ENCODE measurements at regions not wholly inside any gene's neighbourhood (a gene's known extent, or its start where the extent isn't known, plus 50 kb on each side); places are given as distances from the start of the nearest gene placed in this dataset.

GRCh38 chr12:82108615-82109014 is 249.6 kb downstream of the CCDC59 start:
- H3K36me3 ChIP-seq (ENCODE audit: control insufficient read depth, insufficient read depth, low read length): no peaks in the 10 kb centered on the region
- no peak overlapping the region for H3K27ac ChIP-seq (ENCODE audit: low read depth, low read length)
- H3K27me3 ChIP-seq (ENCODE audit: control insufficient read depth, insufficient read depth, low read length): no peaks in the 10 kb centered on the region
- H3K4me3 ChIP-seq (ENCODE audit: low read depth, low read length): no peak overlapping the region
- H3K9ac ChIP-seq (ENCODE audit: low read length): no peak overlapping the region
- no peaks in the 10 kb centered on the region for H3K9me3 ChIP-seq (ENCODE audit: control insufficient read depth, insufficient read depth, low read depth, low read length)
- no peaks in the 10 kb centered on the region for H3K4me1 ChIP-seq (ENCODE audit: control insufficient read depth, insufficient read depth, low read length)

GRCh38 chr12:82099216-82099615 is 259.0 kb downstream of the CCDC59 start:
- H3K27ac ChIP-seq (ENCODE audit: low read depth, low read length): no peak overlapping the region
- no peaks in the 10 kb centered on the region for H3K27me3 ChIP-seq (ENCODE audit: control insufficient read depth, insufficient read depth, low read length)
- H3K9ac ChIP-seq (ENCODE audit: low read length): no peak overlapping the region
- peaks cover 9% of the 10 kb centered on the region; the same call in 1 of the 2 replicates for H3K4me1 ChIP-seq (ENCODE audit: control insufficient read depth, insufficient read depth, low read length)
- H3K4me3 ChIP-seq (ENCODE audit: low read depth, low read length): no peak overlapping the region
- no peaks in the 10 kb centered on the region for H3K9me3 ChIP-seq (ENCODE audit: control insufficient read depth, insufficient read depth, low read depth, low read length)
- no peaks in the 10 kb centered on the region for H3K36me3 ChIP-seq (ENCODE audit: control insufficient read depth, insufficient read depth, low read length)

- Histone ChIP-seq H3K4me1 (ENCODE audit: control insufficient read depth, insufficient read depth, low read length) (peaks cover 9% of the 10 kb centered on the region; the same call in 1 of the 2 replicates), H3K9ac (ENCODE audit: low read length) (no peak overlapping the region), H3K9me3 (ENCODE audit: control insufficient read depth, insufficient read depth, low read depth, low read length) (no peaks in the 10 kb centered on the region), H3K27me3 (ENCODE audit: control insufficient read depth, insufficient read depth, low read length) (no peaks in the 10 kb centered on the region), H3K36me3 (ENCODE audit: control insufficient read depth, insufficient read depth, low read length) (no peaks in the 10 kb centered on the region), H3K4me3 (ENCODE audit: low read depth, low read length) (no peak overlapping the region), H3K27ac (ENCODE audit: low read depth, low read length) (no peak overlapping the region)
These were observed 260.3 kb downstream of the CCDC59 start for GRCh38 chr12:82097877-82098276.

GRCh38 chr12:82097438-82097837 is 260.7 kb downstream of the CCDC59 start:
- no peaks in the 10 kb centered on the region for H3K9me3 ChIP-seq (ENCODE audit: control insufficient read depth, insufficient read depth, low read depth, low read length)
- H3K4me3 ChIP-seq (ENCODE audit: low read depth, low read length): no peak overlapping the region
- H3K4me1 ChIP-seq (ENCODE audit: control insufficient read depth, insufficient read depth, low read length): peaks cover 9% of the 10 kb centered on the region; the same call in 1 of the 2 replicates
- no peak overlapping the region for H3K9ac ChIP-seq (ENCODE audit: low read length)
- H3K27me3 ChIP-seq (ENCODE audit: control insufficient read depth, insufficient read depth, low read length): no peaks in the 10 kb centered on the region
- no peaks in the 10 kb centered on the region for H3K36me3 ChIP-seq (ENCODE audit: control insufficient read depth, insufficient read depth, low read length)
- H3K27ac ChIP-seq (ENCODE audit: low read depth, low read length): no peak overlapping the region

- no peak overlapping the region for H3K4me3 ChIP-seq (ENCODE audit: low read depth, low read length)
- no peak overlapping the region for H3K9ac ChIP-seq (ENCODE audit: low read length)
- no peaks in the 10 kb centered on the region for H3K4me1 ChIP-seq (ENCODE audit: control insufficient read depth, insufficient read depth, low read length)
- H3K36me3 ChIP-seq (ENCODE audit: control insufficient read depth, insufficient read depth, low read length): no peaks in the 10 kb centered on the region
- H3K9me3 ChIP-seq (ENCODE audit: control insufficient read depth, insufficient read depth, low read depth, low read length): no peaks in the 10 kb centered on the region; the same call in 1 of the 2 replicates
- H3K27ac ChIP-seq (ENCODE audit: low read depth, low read length): no peak overlapping the region
- H3K27me3 ChIP-seq (ENCODE audit: control insufficient read depth, insufficient read depth, low read length): no peaks in the 10 kb centered on the region
These were observed 268.0 kb downstream of the CCDC59 start for GRCh38 chr12:82090165-82090564.

GRCh38 chr12:82089369-82090121 is 268.6 kb downstream of the CCDC59 start:
- no peak overlapping the region for H3K9ac ChIP-seq (ENCODE audit: low read length)
- H3K27me3 ChIP-seq (ENCODE audit: control insufficient read depth, insufficient read depth, low read length): no peaks in the 10 kb centered on the region
- no peak overlapping the region for H3K27ac ChIP-seq (ENCODE audit: low read depth, low read length)
- H3K36me3 ChIP-seq (ENCODE audit: control insufficient read depth, insufficient read depth, low read length): no peaks in the 10 kb centered on the region
- no peaks in the 10 kb centered on the region for H3K4me1 ChIP-seq (ENCODE audit: control insufficient read depth, insufficient read depth, low read length)
- H3K4me3 ChIP-seq (ENCODE audit: low read depth, low read length): no peak overlapping the region
- H3K9me3 ChIP-seq (ENCODE audit: control insufficient read depth, insufficient read depth, low read depth, low read length): no peaks in the 10 kb centered on the region; the same call in 1 of the 2 replicates

- no peaks in the 10 kb centered on the region for H3K27me3 ChIP-seq (ENCODE audit: control insufficient read depth, insufficient read depth, low read length)
- H3K4me1 ChIP-seq (ENCODE audit: control insufficient read depth, insufficient read depth, low read length): no peaks in the 10 kb centered on the region
- no peaks in the 10 kb centered on the region for H3K36me3 ChIP-seq (ENCODE audit: control insufficient read depth, insufficient read depth, low read length)
- H3K27ac ChIP-seq (ENCODE audit: low read depth, low read length): no peak overlapping the region
- no peaks in the 10 kb centered on the region; the same call in 1 of the 2 replicates for H3K9me3 ChIP-seq (ENCODE audit: control insufficient read depth, insufficient read depth, low read depth, low read length)
- no peak overlapping the region for H3K9ac ChIP-seq (ENCODE audit: low read length)
- H3K4me3 ChIP-seq (ENCODE audit: low read depth, low read length): no peak overlapping the region
These were observed 275.7 kb downstream of the CCDC59 start for GRCh38 chr12:82082501-82082900.

- no peak overlapping the region for H3K4me3 ChIP-seq (ENCODE audit: low read depth, low read length)
- H3K9ac ChIP-seq (ENCODE audit: low read length): no peak overlapping the region
- H3K27ac ChIP-seq (ENCODE audit: low read depth, low read length): no peak overlapping the region
- H3K27me3 ChIP-seq (ENCODE audit: control insufficient read depth, insufficient read depth, low read length): no peaks in the 10 kb centered on the region
- no peaks in the 10 kb centered on the region; the same call in 1 of the 2 replicates for H3K4me1 ChIP-seq (ENCODE audit: control insufficient read depth, insufficient read depth, low read length)
- H3K9me3 ChIP-seq (ENCODE audit: control insufficient read depth, insufficient read depth, low read depth, low read length): no peaks in the 10 kb centered on the region
- H3K36me3 ChIP-seq (ENCODE audit: control insufficient read depth, insufficient read depth, low read length): no peaks in the 10 kb centered on the region
These were observed 288.2 kb downstream of the CCDC59 start for GRCh38 chr12:82069931-82070514.

- Histone ChIP-seq H3K36me3 (ENCODE audit: control insufficient read depth, insufficient read depth, low read length) (no peaks in the 10 kb centered on the region), H3K4me3 (ENCODE audit: low read depth, low read length) (no peak overlapping the region), H3K27ac (ENCODE audit: low read depth, low read length) (no peak overlapping the region), H3K9ac (ENCODE audit: low read length) (no peak overlapping the region), H3K4me1 (ENCODE audit: control insufficient read depth, insufficient read depth, low read length) (no peaks in the 10 kb centered on the region), H3K27me3 (ENCODE audit: control insufficient read depth, insufficient read depth, low read length) (no peaks in the 10 kb centered on the region), H3K9me3 (ENCODE audit: control insufficient read depth, insufficient read depth, low read depth, low read length) (no peaks in the 10 kb centered on the region)
These were observed 299.0 kb upstream of the PPFIA2 start for GRCh38 chr12:82058197-82058596.

- Histone ChIP-seq H3K9ac (ENCODE audit: low read length) (no peak overlapping the region), H3K36me3 (ENCODE audit: control insufficient read depth, insufficient read depth, low read length) (no peaks in the 10 kb centered on the region), H3K9me3 (ENCODE audit: control insufficient read depth, insufficient read depth, low read depth, low read length) (no peaks in the 10 kb centered on the region), H3K4me1 (ENCODE audit: control insufficient read depth, insufficient read depth, low read length) (no peaks in the 10 kb centered on the region), H3K27ac (ENCODE audit: low read depth, low read length) (no peak overlapping the region), H3K27me3 (ENCODE audit: control insufficient read depth, insufficient read depth, low read length) (no peaks in the 10 kb centered on the region), H3K4me3 (ENCODE audit: low read depth, low read length) (no peak overlapping the region)
These were observed 298.6 kb upstream of the PPFIA2 start for GRCh38 chr12:82057770-82058169.

- Histone ChIP-seq H3K4me3 (ENCODE audit: low read depth, low read length) (no peak overlapping the region), H3K27ac (ENCODE audit: low read depth, low read length) (no peak overlapping the region; the same call in 1 of the 2 replicates), H3K27me3 (ENCODE audit: control insufficient read depth, insufficient read depth, low read length) (no peaks in the 10 kb centered on the region), H3K4me1 (ENCODE audit: control insufficient read depth, insufficient read depth, low read length) (no peaks in the 10 kb centered on the region), H3K9ac (ENCODE audit: low read length) (no peak overlapping the region), H3K36me3 (ENCODE audit: control insufficient read depth, insufficient read depth, low read length) (no peaks in the 10 kb centered on the region), H3K9me3 (ENCODE audit: control insufficient read depth, insufficient read depth, low read depth, low read length) (no peaks in the 10 kb centered on the region)
These were observed 296.2 kb upstream of the PPFIA2 start for GRCh38 chr12:82055391-82055790.
